ENCODE measurements at regions not wholly inside any gene's neighbourhood (a gene's known extent, or its start where the extent isn't known, plus 50 kb on each side); places are given as distances from the start of the nearest gene placed in this dataset.

- no peak for DNase-seq (ENCODE audit: low spot score)
Observed at GRCh38 chr20:4086771-4087687, 61.6 kb upstream of the SMOX start.

GRCh38 chr20:4084721-4085120 is 63.9 kb upstream of the SMOX start:
- in situ Hi-C loops (cut with MboI; ENCODE audit: low sequenced_read_pairs, unreplicated experiment): loop anchor here (10.0 kb wide), 1 partner anchor 200 kb away; the partner anchor contains the start of gene PANK2
- no peak for TF ChIP-seq CTCF (IDR thresholded peaks at IDR 0.05; ENCODE audit: borderline replicate concordance, control extremely low read depth, extremely low read depth, insufficient read depth, missing control alignments)
- DNase-seq (ENCODE audit: low spot score): no peak

More at GRCh38 chr20:4086771-4087687, 61.6 kb upstream of the SMOX start:
- TF ChIP-seq CTCF (IDR thresholded peaks at IDR 0.05; ENCODE audit: borderline replicate concordance, control extremely low read depth, extremely low read depth, insufficient read depth, missing control alignments): no peak
- in situ Hi-C loops (cut with MboI; ENCODE audit: low sequenced_read_pairs, unreplicated experiment): loop anchor here (10.0 kb wide), 1 partner anchor 202 kb away; the partner anchor contains the start of gene PANK2

GRCh38 chr20:4084096-4084495 is 64.5 kb upstream of the SMOX start:
- DNase-seq (ENCODE audit: low spot score): no peak
- TF ChIP-seq CTCF (IDR thresholded peaks at IDR 0.05; ENCODE audit: borderline replicate concordance, control extremely low read depth, extremely low read depth, insufficient read depth, missing control alignments): no peak
- in situ Hi-C loops (cut with MboI; ENCODE audit: low sequenced_read_pairs, unreplicated experiment): loop anchor here (10.0 kb wide), 1 partner anchor 199 kb away; the partner anchor contains the start of gene PANK2

- DNase-seq (ENCODE audit: low spot score): no peak
- no peak for TF ChIP-seq CTCF (IDR thresholded peaks at IDR 0.05; ENCODE audit: borderline replicate concordance, control extremely low read depth, extremely low read depth, insufficient read depth, missing control alignments)
Observed at GRCh38 chr20:4083098-4083865, 65.3 kb upstream of the SMOX start.

GRCh38 chr20:4082406-4083097 is 66.1 kb upstream of the SMOX start:
- DNase-seq (ENCODE audit: low spot score): peak; percentile 46
- in situ Hi-C loops (cut with MboI; ENCODE audit: low sequenced_read_pairs, unreplicated experiment): loop anchor here (10.0 kb wide), 1 partner anchor 198 kb away; the partner anchor contains the start of gene PANK2
- TF ChIP-seq CTCF (IDR thresholded peaks at IDR 0.05; ENCODE audit: borderline replicate concordance, control extremely low read depth, extremely low read depth, insufficient read depth, missing control alignments): no peak

More at GRCh38 chr20:4083098-4083865, 65.3 kb upstream of the SMOX start:
- in situ Hi-C loops (cut with MboI; ENCODE audit: low sequenced_read_pairs, unreplicated experiment): loop anchor here (10.0 kb wide), 1 partner anchor 198 kb away; the partner anchor contains the start of gene PANK2

GRCh38 chr20:4081421-4081820 is 66.1 kb upstream of the RNF24 start:
- in situ Hi-C loops (cut with MboI; ENCODE audit: low sequenced_read_pairs, unreplicated experiment): loop anchor here (10.0 kb wide), 1 partner anchor 197 kb away; the partner anchor contains the start of gene PANK2
- no peak for DNase-seq (ENCODE audit: low spot score)
- no peak for TF ChIP-seq CTCF (IDR thresholded peaks at IDR 0.05; ENCODE audit: borderline replicate concordance, control extremely low read depth, extremely low read depth, insufficient read depth, missing control alignments)
